ENCODE measurements at regions not wholly inside any gene's neighbourhood (a gene's known extent, or its start where the extent isn't known, plus 50 kb on each side); places are given as distances from the start of the nearest gene placed in this dataset.

DNA sequence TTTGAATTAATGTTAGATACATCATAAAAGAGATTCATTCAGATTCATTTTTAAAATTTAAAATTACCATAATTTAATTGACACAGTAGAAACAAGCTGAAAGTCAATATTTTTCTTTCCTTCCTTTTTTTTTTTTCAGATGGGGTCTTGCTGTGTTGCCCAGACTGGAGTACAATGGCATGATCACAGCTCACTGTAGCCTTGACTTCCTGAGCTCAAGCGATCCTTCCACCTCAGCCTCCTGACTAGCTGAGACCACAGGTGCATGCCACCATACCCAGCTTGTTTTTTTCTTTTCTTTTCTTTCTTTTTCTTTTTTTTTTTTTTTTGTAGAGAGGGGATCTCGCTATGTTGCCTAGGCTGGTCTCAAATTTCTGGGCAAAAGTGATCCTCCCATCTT, 131.6 kb upstream of the TBCA start:
- Histone ChIP-seq H3K4me1 (no peaks in the 10 kb centered on the region), H3K9me3 (no peaks in the 10 kb centered on the region), H3K27ac (no peak overlapping the region), H3K27me3 (replicated peaks in 1 of 7) (peaks cover 0 to 10% (median 0%) of the 10 kb centered on the region in 7 donors), H3K36me3 (no peaks in the 10 kb centered on the region), H3K4me3 (no peak overlapping the region)
- TF ChIP-seq POLR2A (IDR thresholded peaks at IDR 0.05) (no peak), POLR2AphosphoS5 (IDR thresholded peaks at IDR 0.05) (no peak)
- intact Hi-C loops (cut with DNase I; ENCODE audit: low total_unique reads), result no loop called here
- WGBS, 5 donors, result 80 to 99% (median 89%) methylated on average over 2 of the region's 2 CpGs
- no peak for DNase-seq

DNA sequence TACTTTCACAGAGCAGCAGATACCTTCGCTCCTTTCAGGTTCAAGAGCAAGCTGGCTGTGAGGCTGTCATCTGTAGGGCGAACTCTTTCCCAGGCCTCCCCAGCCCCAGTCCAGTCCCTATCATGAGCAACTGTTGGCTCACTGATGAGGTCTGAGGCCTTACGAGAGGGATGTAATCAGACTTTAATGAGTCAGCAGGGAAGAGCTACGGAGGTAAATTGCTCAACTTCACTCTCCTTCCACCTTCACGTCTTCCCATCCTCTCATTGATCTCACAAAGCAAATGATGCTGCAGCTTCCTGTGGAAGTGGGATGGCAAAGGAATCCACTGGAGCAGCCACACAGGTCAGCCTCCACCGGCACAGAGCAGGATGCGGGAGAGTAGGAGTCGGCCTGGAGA, 130.7 kb upstream of the TBCA start:
- H3K4me1 ChIP-seq, result no peaks in the 10 kb centered on the region
- H3K27me3 ChIP-seq (replicated peaks in 1 of 7), result no peaks in the 10 kb centered on the region
- no peak overlapping the region for H3K27ac ChIP-seq
- intact Hi-C loops (cut with DNase I; ENCODE audit: low total_unique reads), result no loop called here
- H3K9me3 ChIP-seq, result no peaks in the 10 kb centered on the region
- no peaks in the 10 kb centered on the region for H3K36me3 ChIP-seq
- DNase-seq, result no peak
- 72 to 93% (median 80%) methylated on average over 8 of the region's 8 CpGs for whole genome bisulfite sequencing, 5 donors
- H3K4me3 ChIP-seq, result no peak overlapping the region
- TF ChIP-seq POLR2AphosphoS5 (IDR thresholded peaks at IDR 0.05), result no peak
- no peak for TF ChIP-seq POLR2A (IDR thresholded peaks at IDR 0.05)
- TF ChIP-seq, protein P1, sequence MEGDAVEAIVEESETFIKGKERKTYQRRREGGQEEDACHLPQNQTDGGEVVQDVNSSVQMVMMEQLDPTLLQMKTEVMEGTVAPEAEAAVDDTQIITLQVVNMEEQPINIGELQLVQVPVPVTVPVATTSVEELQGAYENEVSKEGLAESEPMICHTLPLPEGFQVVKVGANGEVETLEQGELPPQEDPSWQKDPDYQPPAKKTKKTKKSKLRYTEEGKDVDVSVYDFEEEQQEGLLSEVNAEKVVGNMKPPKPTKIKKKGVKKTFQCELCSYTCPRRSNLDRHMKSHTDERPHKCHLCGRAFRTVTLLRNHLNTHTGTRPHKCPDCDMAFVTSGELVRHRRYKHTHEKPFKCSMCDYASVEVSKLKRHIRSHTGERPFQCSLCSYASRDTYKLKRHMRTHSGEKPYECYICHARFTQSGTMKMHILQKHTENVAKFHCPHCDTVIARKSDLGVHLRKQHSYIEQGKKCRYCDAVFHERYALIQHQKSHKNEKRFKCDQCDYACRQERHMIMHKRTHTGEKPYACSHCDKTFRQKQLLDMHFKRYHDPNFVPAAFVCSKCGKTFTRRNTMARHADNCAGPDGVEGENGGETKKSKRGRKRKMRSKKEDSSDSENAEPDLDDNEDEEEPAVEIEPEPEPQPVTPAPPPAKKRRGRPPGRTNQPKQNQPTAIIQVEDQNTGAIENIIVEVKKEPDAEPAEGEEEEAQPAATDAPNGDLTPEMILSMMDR (IDR thresholded peaks at IDR 0.05 in 8 of 11, conservative IDR thresholded peaks at IDR 0.05 in 3 of 11), result no peak

DNA sequence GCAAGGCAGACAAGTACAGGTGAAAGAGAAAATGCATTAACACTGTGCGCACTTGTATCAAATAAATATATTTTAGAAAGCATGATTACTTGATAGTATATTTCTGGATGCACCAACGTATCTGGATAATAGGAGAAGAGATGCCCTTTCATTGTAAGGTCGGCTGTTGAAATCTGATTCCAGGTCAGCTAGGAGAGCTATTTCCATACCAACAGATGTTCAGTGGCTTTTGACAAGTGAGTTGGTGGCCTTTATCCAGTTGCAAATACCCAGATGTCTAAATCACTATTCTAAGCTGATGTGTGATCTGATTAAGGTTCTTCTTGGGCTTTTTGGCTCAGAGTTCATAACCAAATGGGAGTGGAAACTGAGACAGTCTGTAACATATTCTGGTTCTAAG, 128.2 kb upstream of the TBCA start:
- intact Hi-C loops (cut with DNase I; ENCODE audit: low total_unique reads), result no loop called here
- TF ChIP-seq POLR2AphosphoS5 (IDR thresholded peaks at IDR 0.05), result no peak
- TF ChIP-seq POLR2A (IDR thresholded peaks at IDR 0.05), result no peak
- TF ChIP-seq, protein P1 (IDR thresholded peaks at IDR 0.05 in 8 of 11, conservative IDR thresholded peaks at IDR 0.05 in 3 of 11), result no peak
- Histone ChIP-seq H3K4me3 (no peak overlapping the region), H3K27me3 (replicated peaks in 1 of 7) (no peaks in the 10 kb centered on the region), H3K36me3 (no peaks in the 10 kb centered on the region), H3K9me3 (no peaks in the 10 kb centered on the region), H3K27ac (no peak overlapping the region), H3K4me1 (no peaks in the 10 kb centered on the region)
- DNase-seq, result no peak
- 83 to 90% (median 85%) methylated on average over 3 of the region's 3 CpGs for WGBS, 5 donors

GRCh38 chr5:77900691-77901090, 124.6 kb upstream of the TBCA start:
- TF ChIP-seq POLR2AphosphoS5 (IDR thresholded peaks at IDR 0.05), result no peak
- no peak for TF ChIP-seq POLR2A (IDR thresholded peaks at IDR 0.05)
- TF ChIP-seq, protein P1 (IDR thresholded peaks at IDR 0.05 in 8 of 11, conservative IDR thresholded peaks at IDR 0.05 in 3 of 11), result no peak
- intact Hi-C loops (cut with DNase I; ENCODE audit: low total_unique reads), result no loop called here
- no peaks in the 10 kb centered on the region for H3K9me3 ChIP-seq
- H3K27ac ChIP-seq, result no peak overlapping the region
- 82 to 92% (median 84%) methylated on average over 3 of the region's 3 CpGs for WGBS, 5 donors
- no peak for DNase-seq
- H3K27me3 ChIP-seq (replicated peaks in 1 of 7), result no peaks in the 10 kb centered on the region
- no peaks in the 10 kb centered on the region for H3K4me1 ChIP-seq
- H3K4me3 ChIP-seq, result no peak overlapping the region
- no peaks in the 10 kb centered on the region for H3K36me3 ChIP-seq

DNA sequence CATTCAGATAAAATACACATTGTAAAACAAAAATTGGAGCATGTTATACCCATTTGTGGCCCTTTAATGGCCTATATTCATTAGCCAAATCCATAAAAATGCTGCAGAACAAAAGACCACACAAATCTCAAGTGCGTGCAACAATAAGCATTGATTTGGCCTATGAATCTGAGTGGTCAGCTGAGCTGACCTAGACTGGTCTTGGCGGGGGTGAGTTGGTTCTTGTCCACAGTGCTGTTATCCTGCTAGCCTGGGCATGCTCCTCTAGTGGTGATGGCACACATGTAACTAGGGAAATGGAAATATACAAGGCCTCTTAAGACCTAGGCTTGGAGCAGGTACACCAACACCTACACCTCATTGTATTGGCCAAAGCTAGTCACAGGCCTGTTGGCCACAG, 122.2 kb upstream of the TBCA start:
- H3K36me3 ChIP-seq, result no peaks in the 10 kb centered on the region
- TF ChIP-seq POLR2AphosphoS5 (IDR thresholded peaks at IDR 0.05) (no peak), POLR2A (IDR thresholded peaks at IDR 0.05) (no peak)
- TF ChIP-seq, protein P1 (IDR thresholded peaks at IDR 0.05 in 8 of 11, conservative IDR thresholded peaks at IDR 0.05 in 3 of 11), result no peak
- no peak for DNase-seq
- intact Hi-C loops (cut with DNase I; ENCODE audit: low total_unique reads), result no loop called here
- H3K4me3 ChIP-seq, result no peak overlapping the region
- no peak overlapping the region for H3K27ac ChIP-seq
- H3K27me3 ChIP-seq (replicated peaks in 1 of 7), result no peaks in the 10 kb centered on the region
- no peaks in the 10 kb centered on the region for H3K9me3 ChIP-seq
- H3K4me1 ChIP-seq, result no peaks in the 10 kb centered on the region
- 91 to 98% (median 92%) methylated on average over 2 of the region's 2 CpGs for WGBS, 5 donors

All from spleen (tissue), 11 donors.